Heart left ventricle (tissue), 13 donors: ENCODE measurements at regions not wholly inside any gene's neighbourhood (a gene's known extent, or its start where the extent isn't known, plus 50 kb on each side); places are given as distances from the start of the nearest gene placed in this dataset.

Experiments
- POLR2A ChIP-seq, 2 donors: fragments of 450-650 bp; IDR thresholded peaks; one replicate each; pipeline ENCODE4 v1.6.1; 2017; ENCODE audit warnings: antibody characterized with exemption in 2 of 2, mild to moderate bottlenecking in 2 of 2, moderate library complexity in 2 of 2
- TF ChIP-seq, protein P1 (sequence below), 12 donors: fragments of 200-600 bp; sonication (generic) in 4 of 12; IDR thresholded peaks; one replicate each; pipeline versions ENCODE4 v1.5.0 to v1.8.0; 2018 to 2022; ENCODE audit warnings: antibody characterized with exemption in 12 of 12, mild to moderate bottlenecking in 5 of 12
- donor health status: ischemic (EF 13 %, LVEDD 7.1; RV severe dilation, severe dysfunction).
- donor health status: DM: no; HTN: yes; CAD: no.
- donor health status: DM: no; HTN: no; CAD: no.
- donor health status: ischemic (EF 25% LVEDD 6.9; RV normal size, moderate dysfunction).
- donor health status: ischemic (EF 25% LVEDD 5.7; RV mildly dilated, moderate dysfunction).
- donor health status: ischemic (EF 35%, LVEDD 5.7; RV mildly dilated, moderate dysfunction).
- donor health status: nonischemic (EF 11% LVEDD 7.7; RV severe dilation, severe dysfunction).
- donor health status: DM: yes; HTN: yes; CAD: no.
- donor health status: PGD.
- donor health status: ischemic (EF 29% LVEDD 5.4; RV normal size, mild dysfunction).
- donor health status: nonischemic (EF 23%, LVEDD 6.1; RV moderate dilation, normal function).

- TF ChIP-seq, protein P1, sequence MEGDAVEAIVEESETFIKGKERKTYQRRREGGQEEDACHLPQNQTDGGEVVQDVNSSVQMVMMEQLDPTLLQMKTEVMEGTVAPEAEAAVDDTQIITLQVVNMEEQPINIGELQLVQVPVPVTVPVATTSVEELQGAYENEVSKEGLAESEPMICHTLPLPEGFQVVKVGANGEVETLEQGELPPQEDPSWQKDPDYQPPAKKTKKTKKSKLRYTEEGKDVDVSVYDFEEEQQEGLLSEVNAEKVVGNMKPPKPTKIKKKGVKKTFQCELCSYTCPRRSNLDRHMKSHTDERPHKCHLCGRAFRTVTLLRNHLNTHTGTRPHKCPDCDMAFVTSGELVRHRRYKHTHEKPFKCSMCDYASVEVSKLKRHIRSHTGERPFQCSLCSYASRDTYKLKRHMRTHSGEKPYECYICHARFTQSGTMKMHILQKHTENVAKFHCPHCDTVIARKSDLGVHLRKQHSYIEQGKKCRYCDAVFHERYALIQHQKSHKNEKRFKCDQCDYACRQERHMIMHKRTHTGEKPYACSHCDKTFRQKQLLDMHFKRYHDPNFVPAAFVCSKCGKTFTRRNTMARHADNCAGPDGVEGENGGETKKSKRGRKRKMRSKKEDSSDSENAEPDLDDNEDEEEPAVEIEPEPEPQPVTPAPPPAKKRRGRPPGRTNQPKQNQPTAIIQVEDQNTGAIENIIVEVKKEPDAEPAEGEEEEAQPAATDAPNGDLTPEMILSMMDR (IDR thresholded peaks at IDR 0.05): no peak
- no peak for TF ChIP-seq POLR2A (IDR thresholded peaks at IDR 0.05)
Observed at GRCh38 chr9:108687006-108687987, 168.5 kb downstream of the ACTL7B start.
